Inferior parietal cortex (tissue), 1 donor: ENCODE measurements at regions not wholly inside any gene's neighbourhood (a gene's known extent, or its start where the extent isn't known, plus 50 kb on each side); places are given as distances from the start of the nearest gene placed in this dataset.
"Not testable (repeated sequence)": the region's sequence is repeated elsewhere in the genome, so short reads cannot be mapped to it uniquely, and the experiment has no call there.

ENCODE experiments used
- DNase-seq: peaks from one replicate; pipeline ENCODE4 v3.0.0-alpha.2; 2016; ENCODE audit errors: extremely low spot score

DNA sequence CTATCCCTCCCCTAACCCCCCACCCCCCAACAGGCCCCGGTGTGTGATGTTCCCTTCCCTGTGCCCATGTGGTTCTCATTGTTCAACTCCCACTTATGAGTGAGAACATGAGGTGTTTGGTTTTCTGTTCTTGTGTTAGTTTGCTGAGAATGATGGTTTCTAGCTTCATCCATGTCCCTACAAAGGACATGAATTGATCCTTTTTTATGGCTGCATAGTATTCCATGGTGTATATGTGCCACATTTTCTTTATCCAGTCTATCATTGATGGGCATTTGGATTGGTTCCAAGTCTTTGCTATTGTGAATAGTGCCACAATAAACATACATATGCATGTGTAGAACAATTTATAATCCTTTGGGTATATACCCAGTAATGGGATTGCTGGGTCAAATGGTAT lies 612.1 kb upstream of the ADGRB3 start:
- DNase-seq = not testable (repeated sequence)

DNA sequence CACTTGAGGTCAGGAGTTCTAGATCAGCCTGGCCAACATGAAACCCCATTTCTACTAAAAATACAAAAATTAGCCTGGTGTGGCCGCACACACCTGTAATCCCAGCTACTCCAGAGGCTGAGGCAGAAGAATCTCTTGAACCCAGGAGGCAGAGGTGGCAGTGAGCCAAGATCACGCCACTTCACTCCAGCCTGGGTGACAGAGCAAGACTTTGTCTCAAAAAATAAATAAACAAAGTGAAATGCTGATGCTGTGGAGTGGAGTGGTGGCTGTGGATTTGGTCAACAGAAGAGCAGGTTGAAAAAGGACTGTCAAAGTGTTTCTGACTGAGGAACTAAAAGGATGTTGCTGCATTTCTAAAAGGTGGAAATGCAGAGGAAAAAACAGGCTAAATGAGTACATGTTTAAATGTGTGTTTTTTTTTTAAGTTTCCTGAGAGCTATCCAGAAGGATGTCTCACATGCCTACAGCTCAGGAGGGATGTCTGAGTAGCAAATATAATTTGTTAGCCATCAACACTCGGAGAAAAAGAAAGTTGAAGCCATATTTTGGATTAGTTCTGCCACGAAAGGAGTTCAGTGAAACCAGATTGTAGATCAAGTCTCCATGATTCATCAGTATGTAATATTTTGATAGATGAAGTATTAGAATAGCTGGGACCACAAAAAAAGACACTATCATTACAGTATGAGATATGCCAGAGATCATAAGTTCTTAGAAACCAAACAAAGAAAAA lies 621.1 kb upstream of the ADGRB3 start:
- no peak for DNase-seq

DNA sequence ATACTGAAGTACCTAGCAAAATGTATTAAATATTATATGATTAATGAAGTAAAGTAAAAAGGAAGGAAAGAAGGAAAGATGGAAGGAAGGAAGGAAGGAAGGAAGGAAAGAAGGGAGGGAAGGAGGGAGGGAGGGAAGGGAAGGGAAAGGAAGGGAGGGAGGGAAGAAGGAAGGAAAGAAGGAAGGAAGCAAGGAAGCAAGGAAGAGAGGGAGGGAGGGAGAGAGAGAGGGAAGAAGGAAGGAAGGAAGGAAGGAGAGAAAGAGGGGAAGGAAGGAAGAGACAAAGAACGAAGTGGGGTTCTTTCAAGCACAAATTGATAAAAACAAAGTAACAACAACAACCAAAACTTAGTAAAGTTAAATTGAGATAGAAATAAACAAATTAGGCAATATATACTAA lies 622.3 kb upstream of the ADGRB3 start:
- DNase-seq = no peak

DNA sequence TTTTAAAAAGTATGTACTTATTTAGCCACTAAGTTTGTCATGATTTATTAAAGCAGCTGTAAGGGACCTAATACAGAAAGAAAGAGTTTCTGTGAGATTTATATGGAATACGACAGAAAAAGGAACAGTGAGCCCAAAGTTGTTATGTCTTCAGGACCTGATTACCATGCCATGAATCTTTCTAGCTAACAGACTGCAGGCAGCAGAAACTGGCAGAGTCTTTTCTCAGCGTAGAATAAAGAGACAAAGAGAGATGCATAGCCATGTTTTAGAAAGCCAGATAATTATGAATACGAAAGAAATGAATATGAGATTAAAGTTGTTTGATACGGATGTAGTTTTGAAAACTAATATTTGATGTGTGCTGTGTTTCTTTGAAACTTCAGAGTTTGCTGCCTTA lies 624.1 kb upstream of the ADGRB3 start:
- no peak for DNase-seq

DNA sequence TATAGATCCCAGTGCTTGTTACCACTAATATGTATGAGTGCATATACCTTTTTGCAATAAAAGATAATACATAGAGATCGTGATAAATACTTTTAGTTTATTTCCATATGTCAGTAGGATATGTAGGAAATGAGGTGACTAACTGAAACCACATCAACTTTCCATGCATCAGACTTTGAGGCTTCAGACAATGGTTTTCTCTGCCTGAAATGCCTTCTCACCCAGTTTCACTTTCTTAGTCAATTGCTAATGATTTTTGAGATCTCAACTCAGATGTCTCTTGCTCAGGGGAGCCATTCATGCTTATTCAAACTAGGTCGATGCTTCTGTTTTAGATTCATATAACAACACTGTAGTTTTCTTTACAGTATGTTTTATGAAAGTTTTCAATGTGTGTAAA lies 626.6 kb upstream of the ADGRB3 start:
- DNase-seq = no peak

DNA sequence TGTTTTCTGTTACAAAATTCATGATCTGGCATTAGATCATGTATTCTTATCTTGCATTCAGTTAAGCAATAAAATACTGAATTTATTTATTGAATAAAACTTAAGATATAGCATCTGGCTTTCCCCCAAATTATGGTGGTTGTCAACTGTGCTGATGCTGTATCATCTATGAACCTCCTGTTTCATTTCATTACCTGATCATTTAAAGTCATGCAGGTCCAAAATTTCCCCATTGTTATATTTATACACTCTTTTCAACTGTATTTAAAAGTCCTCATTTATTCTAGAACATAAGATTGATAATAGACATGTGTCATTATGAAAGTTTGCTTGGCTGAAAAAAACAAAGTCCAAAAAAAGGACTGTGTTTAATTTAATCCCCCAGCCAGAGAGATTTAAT lies 627.4 kb upstream of the ADGRB3 start:
- DNase-seq = no peak

DNA sequence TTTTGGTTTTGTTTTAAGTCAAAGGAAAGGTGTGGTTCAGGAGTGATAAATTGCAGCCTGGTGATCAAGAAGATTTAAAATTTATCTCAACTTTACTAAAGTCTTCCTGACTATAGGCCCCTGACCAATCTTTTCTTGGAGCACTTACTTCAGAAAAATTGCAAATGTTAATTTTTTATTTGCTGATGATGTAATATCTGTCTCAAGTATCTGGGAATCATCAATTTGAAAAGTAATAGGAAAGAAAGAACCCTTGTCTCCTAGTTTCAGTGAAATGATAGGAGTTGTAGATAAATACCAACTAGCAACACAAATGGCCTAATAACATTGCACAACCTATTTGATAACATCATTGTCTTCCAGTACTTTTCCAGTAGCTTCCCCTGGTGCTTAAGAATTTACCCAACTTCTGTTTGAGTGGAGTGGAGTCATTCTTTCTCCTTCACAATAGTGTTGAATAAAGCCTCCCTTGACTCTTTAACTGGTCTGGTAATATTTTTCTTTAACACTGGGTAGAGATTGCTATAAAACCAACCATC lies 648.3 kb upstream of the ADGRB3 start:
- no peak for DNase-seq

DNA sequence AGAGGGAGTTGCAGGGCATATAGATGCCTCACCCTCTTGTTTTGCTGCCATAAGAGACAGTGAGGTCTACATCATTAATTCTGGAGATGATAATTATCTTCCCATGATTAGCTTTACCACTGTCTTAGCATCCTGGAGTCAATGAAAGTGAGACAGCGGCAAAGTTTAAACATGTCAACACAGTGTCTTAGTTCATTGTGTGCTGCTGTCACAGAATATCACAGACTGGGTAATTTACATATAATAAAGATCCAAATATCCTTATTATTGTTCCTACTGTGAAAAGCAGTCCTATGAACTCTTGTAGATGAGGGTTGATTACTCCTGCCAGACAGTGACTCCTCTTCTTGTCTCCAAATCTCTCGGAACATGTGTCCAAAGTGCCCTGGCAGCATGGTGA lies 658.6 kb upstream of the ADGRB3 start:
- no peak for DNase-seq

DNA sequence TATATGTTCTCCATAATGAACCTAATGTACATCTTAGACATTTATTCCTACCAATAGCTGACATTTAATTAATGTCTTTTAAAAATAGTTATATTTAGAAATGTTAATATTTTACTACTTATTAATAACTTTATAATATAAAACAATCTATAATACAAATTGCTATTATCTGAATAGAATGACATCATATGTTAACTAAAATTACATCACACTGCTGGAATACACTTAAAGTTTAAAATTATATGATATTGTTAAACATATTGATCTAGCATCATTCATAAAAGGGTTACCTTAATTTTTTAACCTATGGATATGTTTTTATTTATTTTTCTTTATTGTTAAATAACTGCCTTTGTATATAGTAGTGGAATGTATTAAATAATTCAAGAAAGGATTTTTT lies 660.2 kb upstream of the ADGRB3 start:
- no peak for DNase-seq

DNA sequence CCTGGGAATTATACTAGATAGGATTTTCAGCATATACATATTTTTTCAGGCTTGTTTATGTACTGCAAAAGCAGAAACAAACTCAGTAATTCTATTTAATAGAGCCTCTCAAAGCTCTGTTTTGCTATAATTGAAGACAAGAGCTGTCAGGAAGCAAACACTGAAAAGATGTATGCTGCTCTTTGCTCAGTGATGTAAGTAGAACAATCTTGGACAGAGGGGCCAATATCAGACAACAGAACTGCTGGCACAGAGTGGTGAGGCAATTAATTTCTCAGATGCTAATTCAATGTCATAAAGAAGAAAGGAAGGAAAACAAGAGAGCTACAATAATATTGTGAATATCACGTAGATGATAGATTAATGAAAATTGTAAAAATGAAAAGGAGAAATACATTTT lies 663.3 kb upstream of the ADGRB3 start:
- no peak for DNase-seq

DNA sequence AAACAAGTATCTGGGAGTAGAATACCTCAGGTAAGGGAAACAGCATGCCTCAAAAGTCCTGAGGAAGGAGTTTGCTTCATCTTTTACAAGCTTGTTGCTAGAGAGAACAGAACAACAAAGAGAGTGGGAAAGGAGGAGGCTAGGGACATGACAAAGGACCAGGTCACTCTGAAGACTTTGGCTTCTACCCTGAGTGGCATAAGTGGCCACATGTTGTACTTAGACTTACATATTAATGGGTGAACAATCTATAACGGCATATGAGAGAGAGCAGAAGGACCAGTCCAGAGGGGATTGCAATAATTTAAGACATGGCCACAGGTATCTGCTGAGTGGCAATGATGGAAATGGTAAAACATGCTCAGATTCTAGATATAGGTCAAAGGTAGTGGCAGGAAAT lies 668.3 kb upstream of the ADGRB3 start:
- DNase-seq = no peak

DNA sequence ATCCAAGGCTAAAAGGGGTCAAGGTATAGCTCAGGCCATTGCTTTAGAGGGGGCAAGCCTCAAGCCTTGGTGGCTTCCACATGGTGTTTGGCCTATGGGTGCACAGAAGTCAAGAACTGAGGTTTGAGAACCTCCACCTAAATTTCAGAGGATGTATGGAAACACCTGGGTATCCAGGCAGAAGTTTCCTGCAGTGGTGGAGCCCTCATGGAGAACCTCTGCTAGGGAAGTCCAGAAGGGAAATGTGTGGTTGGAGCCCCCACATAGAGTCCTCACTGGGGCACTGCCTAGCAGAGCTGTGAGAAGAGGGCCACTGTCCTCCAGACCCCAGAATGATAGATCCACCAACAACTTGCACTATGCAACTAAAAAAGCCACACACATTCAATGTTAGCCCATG lies 678.7 kb upstream of the ADGRB3 start:
- DNase-seq = no peak

DNA sequence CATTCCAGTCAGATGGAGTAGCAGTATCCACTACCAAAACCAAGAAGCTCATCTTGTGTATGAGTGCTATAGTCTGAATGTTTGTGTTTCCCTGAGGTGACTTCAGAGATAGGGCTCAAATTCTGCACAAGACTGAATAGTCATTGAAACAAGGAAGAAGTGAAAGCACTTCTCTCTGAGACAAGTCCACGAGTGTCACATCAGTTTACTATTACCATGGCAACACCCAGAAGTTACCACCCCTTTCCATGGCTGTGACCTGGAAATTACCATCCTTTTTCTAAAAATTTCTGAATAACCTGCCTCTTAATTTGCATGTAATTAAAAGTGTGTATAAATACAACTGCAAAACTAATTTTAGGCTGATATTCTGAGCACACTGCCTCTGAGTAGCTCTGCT lies 682.1 kb upstream of the ADGRB3 start:
- no peak for DNase-seq

DNA sequence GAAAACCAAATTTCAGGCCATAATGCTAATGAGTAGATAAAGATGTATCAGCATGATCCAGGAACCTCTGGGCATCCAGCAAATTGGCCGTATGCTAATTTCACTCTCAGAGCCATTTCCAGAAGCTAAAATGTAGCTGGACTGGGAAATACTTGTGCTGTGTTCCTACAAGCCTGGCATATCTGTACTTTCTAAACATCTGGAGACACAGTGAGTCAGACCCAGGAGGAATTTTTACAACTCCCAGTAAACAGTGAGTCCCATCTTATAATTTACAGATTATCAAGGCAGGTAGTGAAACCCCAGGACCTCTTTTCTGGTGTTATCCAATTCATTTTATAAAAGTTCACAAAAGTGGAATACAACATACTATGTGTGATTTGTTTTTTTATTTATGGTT lies 683.0 kb upstream of the ADGRB3 start:
- no peak for DNase-seq

DNA sequence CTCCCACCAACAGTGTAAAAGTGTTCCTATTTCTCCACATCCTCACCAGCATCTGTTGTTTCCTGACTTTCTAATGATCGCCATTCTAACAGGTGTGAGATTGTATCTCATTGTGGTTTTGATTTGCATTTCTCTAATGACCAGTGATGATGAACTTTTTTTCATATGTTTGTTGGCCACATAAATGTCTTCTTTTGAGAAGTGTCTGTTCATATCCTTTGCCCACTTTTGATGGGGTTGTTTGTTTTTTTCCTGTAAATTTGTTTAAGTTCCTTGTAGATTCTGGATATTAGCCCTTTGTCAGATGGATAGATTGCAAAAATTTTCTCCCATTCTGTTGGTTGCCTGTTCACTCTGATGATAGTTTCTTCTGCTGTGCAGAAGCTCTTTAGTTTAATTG lies 687.3 kb upstream of the ADGRB3 start:
- DNase-seq = not testable (repeated sequence)

DNA sequence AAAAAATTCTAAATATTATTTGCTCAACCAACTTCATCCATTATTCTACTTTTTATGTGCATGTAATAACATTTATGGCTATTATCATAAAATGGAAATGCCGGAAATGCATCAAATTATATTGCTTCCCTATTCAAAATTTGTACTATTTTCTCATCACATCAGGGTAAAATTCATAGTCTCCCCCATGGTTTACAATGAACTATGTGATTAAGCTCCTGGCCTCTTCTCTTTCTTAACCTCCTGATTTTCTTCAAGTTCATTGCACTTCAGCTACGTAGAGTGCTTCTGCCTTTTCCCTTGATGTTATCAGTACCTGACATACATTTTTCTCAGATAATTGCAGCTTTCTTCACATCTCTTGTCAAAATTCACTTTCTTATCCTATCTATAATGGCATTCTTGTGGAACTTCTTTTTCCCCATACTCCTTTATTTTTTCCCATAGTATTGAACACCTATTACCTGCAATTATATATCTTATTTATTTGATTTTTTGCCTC lies 699.1 kb upstream of the ADGRB3 start:
- no peak for DNase-seq

DNA sequence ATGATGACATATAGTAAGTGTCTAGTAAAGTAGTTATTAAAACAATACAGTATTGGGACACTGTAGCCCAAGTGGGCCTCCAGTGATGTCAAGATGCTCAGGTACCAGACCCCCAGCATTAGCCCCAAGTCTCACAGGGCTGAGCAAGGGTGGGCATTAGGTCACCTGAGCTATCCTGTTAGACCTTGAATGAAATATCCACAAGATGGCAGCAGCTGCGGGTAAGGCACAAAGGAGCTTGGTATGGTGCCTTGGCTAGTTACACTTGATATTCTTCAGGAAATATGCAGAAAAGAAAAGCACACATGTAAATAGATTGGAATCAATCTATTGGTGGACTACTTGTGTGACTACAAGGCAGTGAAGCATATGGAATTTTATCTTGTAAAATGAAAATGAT lies 701.8 kb upstream of the ADGRB3 start:
- DNase-seq = no peak

DNA sequence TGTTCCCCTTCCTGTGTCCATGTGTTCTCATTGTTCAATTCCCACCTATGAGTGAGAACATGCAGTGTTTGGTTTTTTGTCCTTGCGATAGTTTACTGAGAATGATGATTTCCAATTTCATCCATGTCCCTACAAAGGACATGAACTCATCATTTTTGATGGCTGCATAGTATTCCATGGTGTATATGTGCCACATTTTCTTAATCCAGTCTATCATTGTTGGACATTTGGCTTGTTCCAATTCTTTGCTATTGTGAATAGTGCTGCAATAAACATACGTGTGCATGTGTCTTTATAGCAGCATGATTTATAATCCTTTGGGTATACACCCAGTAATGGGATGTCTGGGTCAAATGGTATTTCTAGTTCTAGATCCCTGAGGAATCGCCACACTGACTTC lies 712.5 kb upstream of the ADGRB3 start:
- not testable (repeated sequence) for DNase-seq

DNA sequence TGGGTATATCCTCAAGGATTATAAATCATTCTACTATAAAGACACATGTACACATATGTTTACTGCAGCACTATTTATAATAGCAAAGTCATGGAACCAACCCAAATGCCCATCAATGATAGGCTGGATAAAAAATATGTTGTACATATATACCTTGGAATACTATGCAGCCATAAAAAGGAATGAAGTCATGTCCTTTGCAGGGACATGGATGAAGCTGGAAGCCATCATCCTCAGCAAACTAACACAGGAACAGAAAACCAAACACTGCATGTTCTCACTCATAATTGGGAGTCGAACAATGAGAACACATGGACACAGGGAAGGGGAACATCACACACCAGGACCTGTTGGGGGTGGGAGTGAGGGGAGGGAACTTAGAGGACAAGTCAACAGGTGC lies 715.0 kb upstream of the ADGRB3 start:
- DNase-seq = not testable (repeated sequence)

DNA sequence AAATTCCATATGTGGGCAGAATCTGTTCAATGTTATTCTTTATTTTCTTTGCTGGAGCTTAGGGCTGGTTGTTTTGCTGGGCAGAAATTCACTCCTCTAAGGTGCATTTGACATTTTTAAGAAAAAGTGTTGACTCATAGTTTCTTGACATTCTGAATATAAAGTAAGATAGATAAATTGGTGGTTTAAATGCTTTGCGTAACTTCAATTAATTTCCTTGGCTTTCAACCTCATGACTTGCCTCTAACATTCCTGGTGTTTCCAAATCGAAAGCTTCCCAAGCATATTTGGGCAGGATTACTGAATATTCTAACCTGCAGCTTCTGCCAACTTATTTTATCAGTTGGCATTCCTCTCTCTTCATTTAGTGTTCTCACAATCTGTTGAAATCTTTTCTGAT lies 718.7 kb upstream of the ADGRB3 start:
- no peak for DNase-seq

DNA sequence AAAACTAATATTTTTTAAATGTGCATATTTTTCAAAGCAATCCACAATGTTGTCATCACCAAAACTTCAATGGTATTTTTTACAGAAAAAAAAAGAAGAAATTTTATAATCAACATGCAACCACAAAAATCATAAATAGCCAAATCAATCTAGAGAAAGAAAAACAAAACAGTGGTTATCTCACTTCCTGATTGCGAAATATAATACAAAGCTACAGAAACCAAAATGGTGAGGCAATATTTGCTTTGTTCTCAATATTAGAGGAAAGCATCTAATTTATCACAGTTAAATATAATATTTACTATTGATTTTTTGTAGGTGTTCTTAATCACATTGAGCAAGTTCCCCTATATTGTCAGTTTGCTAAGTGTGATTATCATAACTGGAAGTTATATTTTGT lies 720.7 kb upstream of the ADGRB3 start:
- no peak for DNase-seq

DNA sequence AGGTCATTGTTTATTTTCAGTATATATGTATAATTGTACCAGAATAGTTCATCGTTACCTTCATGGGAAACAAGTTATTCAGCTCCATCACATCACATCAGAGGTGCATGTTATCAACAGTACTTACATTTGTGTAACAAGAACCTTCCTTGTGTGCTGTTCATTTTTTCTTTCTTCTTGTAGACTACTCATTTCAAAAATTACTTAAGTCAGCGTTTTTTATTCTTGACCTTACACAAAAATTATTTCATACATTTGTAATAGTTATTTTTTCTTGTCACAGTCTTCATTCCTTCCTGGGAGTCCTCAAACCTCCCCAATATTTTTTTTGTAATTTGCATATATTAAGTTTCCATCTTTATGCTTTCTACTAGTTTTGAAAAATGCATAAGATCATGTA lies 725.7 kb upstream of the ADGRB3 start:
- no peak for DNase-seq

DNA sequence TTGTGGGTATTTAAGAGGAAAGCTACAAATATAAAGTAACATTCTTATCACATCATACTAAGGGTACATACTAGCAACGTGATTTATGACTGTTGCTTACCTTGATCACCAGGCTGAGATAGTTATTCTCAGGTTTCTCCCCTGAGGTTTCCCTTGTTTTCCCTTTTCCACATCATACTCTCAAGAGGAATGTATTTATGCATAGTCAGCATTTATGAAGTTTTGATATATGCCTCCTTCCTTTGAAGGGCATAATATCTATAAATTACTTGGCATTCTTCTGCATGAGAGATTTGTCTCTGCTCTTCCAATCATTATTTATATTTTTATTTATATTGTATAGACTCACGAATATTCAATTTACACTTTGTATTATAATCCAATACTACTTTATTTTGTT lies 726.7 kb upstream of the ADGRB3 start:
- DNase-seq = no peak

DNA sequence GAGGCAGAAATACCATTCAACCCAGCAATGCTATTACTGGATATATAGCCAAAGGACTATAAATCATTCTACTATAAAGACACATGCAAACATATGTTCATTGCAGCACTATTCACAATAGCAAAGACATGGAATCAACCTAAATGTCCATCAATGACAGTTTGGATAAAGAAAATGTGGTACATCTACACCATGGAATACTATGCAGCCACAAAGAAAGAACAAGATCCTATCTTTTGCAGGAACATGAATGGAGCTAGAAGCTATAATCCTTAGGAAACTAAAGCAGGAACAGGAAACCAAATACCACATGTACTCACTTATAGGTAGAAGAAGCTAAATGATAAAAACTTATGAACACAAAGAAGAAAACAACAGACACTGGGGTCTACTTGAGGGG lies 730.3 kb upstream of the ADGRB3 start:
- DNase-seq = not testable (repeated sequence)
